ENCODE measurements at regions not wholly inside any gene's neighbourhood (a gene's known extent, or its start where the extent isn't known, plus 50 kb on each side); places are given as distances from the start of the nearest gene placed in this dataset.

DNA sequence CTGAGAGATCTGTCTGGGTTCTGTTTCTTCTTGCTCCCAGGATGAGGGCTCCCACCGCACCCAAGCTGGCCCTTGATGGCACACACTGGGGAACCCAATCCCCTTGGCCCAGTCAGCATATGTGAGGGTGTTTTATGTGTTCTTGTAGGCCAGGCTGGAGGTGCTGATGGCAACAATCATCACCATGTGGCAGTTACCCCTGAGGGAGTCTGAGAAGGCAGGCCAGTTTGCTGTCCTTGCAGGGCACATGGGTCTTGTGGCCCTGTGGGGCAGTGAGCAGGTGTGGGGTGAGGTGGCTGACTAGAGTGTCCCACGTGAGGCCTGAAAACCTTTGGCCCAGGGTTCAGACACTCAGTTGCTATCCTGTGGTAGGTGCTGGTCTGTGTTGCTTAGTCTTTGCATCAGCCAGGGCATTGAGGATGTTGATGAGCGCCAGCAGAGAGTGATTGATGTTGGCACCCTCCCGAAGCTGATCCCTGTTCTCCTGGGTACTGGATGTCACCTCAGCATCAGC, 2183.0 kb downstream of the TP53TG3F start:
- Mint-ChIP-seq H3K27ac (no peak overlapping the region), H3K4me1 (no peaks in the 10 kb centered on the region), H3K9me3 (peaks cover 17% of the 10 kb centered on the region), H3K36me3 (no peaks in the 10 kb centered on the region), H3K4me3 (no peak overlapping the region), H3K27me3 (no peaks in the 10 kb centered on the region)
- ATAC-seq (ENCODE audit: low read depth) = no peak
- DNase-seq = no peak
- POLR2A ChIA-PET = no interaction called here

DNA sequence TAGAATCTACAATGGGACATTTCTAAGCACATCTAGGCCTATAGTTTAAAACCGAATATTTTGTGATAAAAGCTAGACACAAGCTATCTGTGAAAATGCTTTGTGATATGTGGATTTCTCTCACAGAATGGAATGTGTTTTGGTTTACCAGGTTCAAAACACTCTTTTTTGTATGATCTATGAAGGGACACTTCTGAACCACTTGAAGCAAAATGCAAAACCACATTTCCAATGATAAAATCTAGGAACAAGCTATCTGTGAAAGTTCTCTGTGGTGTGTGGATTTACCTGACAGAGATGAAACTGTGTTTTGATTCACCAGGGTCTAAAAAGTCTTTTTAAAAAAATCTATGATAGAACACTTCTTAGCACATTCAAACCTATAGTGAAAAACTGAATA, 2192.4 kb downstream of the TP53TG3F start:
- H3K27ac Mint-ChIP-seq = no peak overlapping the region
- H3K4me1 Mint-ChIP-seq = no peaks in the 10 kb centered on the region
- H3K9me3 Mint-ChIP-seq = no peaks in the 10 kb centered on the region
- ATAC-seq (ENCODE audit: low read depth) (no peak), DNase-seq (no peak)
- no peaks in the 10 kb centered on the region for H3K36me3 Mint-ChIP-seq
- no peak overlapping the region for H3K4me3 Mint-ChIP-seq
- no peaks in the 10 kb centered on the region for H3K27me3 Mint-ChIP-seq
- POLR2A ChIA-PET = no interaction called here

DNA sequence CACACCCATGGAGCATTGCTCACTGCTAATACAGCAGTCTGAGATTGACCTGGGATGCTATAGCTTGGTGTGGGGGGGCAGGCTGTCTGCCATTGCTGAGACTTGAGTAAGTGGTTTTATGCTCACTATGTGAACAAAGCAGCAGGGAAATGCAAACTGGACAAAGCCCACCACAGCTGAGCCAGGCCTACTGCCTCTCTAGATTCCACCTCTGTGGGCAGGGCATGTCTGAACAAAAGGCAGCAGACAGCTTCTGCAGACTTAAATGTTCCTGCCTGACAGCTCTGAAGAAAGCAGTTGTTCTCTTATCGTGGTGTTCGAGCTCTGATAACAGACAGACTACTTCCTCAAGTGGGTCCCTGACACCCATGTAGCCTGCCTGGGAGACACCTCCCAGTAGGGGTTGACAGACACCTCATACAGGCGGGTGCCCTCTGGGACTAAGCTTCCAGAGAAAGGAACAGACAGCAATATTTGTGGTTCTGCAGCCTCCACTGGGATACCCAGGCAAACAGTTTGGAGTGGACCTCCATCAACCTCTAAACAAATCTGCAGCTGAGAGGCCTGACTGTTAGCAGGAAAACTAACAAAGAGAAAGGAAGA, 2204.8 kb downstream of the TP53TG3F start:
- Mint-ChIP-seq H3K4me3 (no peak overlapping the region), H3K4me1 (no peaks in the 10 kb centered on the region), H3K27ac (no peak overlapping the region), H3K9me3 (peaks cover 15% of the 10 kb centered on the region), H3K27me3 (no peaks in the 10 kb centered on the region), H3K36me3 (no peaks in the 10 kb centered on the region)
- DNase-seq = no peak
- no peak for ATAC-seq (ENCODE audit: low read depth)
- POLR2A ChIA-PET = no interaction called here

GRCh38 chr16:35685085-35685484, 2225.7 kb downstream of the TP53TG3F start:
- no peaks in the 10 kb centered on the region for H3K4me1 Mint-ChIP-seq
- DNase-seq = no peak
- H3K27ac Mint-ChIP-seq = no peak overlapping the region
- no peak for ATAC-seq (ENCODE audit: low read depth)
- H3K27me3 Mint-ChIP-seq = no peaks in the 10 kb centered on the region
- POLR2A ChIA-PET = no interaction called here
- H3K4me3 Mint-ChIP-seq = no peak overlapping the region
- H3K36me3 Mint-ChIP-seq = no peaks in the 10 kb centered on the region
- H3K9me3 Mint-ChIP-seq = peaks cover 18% of the 10 kb centered on the region

- H3K27ac Mint-ChIP-seq = no peak overlapping the region
- peaks cover 24% of the 10 kb centered on the region for H3K9me3 Mint-ChIP-seq
- no peaks in the 10 kb centered on the region for H3K4me1 Mint-ChIP-seq
- DNase-seq (no peak), ATAC-seq (ENCODE audit: low read depth) (no peak)
- POLR2A ChIA-PET = no interaction called here
- no peaks in the 10 kb centered on the region for H3K27me3 Mint-ChIP-seq
- H3K36me3 Mint-ChIP-seq = no peaks in the 10 kb centered on the region
- H3K4me3 Mint-ChIP-seq = no peak overlapping the region
Measured at GRCh38 chr16:35686595-35686994, 2227.2 kb downstream of the TP53TG3F start.

GRCh38 chr16:35687071-35687470, 2227.7 kb downstream of the TP53TG3F start:
- Mint-ChIP-seq H3K36me3 (no peaks in the 10 kb centered on the region), H3K4me3 (no peak overlapping the region), H3K9me3 (peaks cover 25% of the 10 kb centered on the region), H3K27me3 (no peaks in the 10 kb centered on the region), H3K27ac (no peak overlapping the region), H3K4me1 (no peaks in the 10 kb centered on the region)
- no peak for ATAC-seq (ENCODE audit: low read depth)
- no peak for DNase-seq
- POLR2A ChIA-PET = no interaction called here

DNA sequence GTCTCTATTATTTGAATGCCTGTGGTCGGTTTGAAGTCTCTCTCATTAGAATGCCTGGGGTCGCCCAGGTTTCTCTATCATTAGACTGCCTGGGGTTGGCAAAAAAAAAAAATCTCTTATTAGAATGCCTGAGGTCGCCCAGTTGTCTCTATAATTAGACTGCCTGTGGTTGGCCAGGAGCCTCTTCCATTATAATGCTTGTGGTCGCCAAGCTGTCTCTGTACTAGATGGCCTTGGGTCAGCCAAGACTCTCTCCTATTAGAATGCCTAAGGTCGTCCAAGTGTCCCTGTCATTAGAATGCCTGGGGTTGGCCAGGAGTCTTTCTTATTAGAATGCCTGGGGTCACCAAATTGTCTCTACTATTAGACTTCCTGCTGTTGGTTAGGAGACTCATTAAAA, 2228.4 kb downstream of the TP53TG3F start:
- Mint-ChIP-seq H3K4me1 (no peaks in the 10 kb centered on the region), H3K4me3 (no peak overlapping the region), H3K36me3 (no peaks in the 10 kb centered on the region), H3K9me3 (peaks cover 31% of the 10 kb centered on the region), H3K27me3 (no peaks in the 10 kb centered on the region), H3K27ac (no peak overlapping the region)
- DNase-seq = no peak
- POLR2A ChIA-PET = no interaction called here
- no peak for ATAC-seq (ENCODE audit: low read depth)

- no peak overlapping the region for H3K4me3 Mint-ChIP-seq
- DNase-seq = no peak
- POLR2A ChIA-PET = no interaction called here
- H3K27me3 Mint-ChIP-seq = no peaks in the 10 kb centered on the region
- no peak for ATAC-seq (ENCODE audit: low read depth)
- H3K27ac Mint-ChIP-seq = no peak overlapping the region
- H3K4me1 Mint-ChIP-seq = no peaks in the 10 kb centered on the region
- H3K36me3 Mint-ChIP-seq = no peaks in the 10 kb centered on the region
- H3K9me3 Mint-ChIP-seq = peaks cover 32% of the 10 kb centered on the region
Measured at GRCh38 chr16:35689764-35690163, 2230.4 kb downstream of the TP53TG3F start.

GRCh38 chr16:35690413-35690812, 2231.0 kb downstream of the TP53TG3F start:
- no peak for DNase-seq
- H3K36me3 Mint-ChIP-seq = no peaks in the 10 kb centered on the region
- POLR2A ChIA-PET = no interaction called here
- H3K27ac Mint-ChIP-seq = no peak overlapping the region
- H3K4me3 Mint-ChIP-seq = no peak overlapping the region
- ATAC-seq (ENCODE audit: low read depth) = no peak
- H3K27me3 Mint-ChIP-seq = no peaks in the 10 kb centered on the region
- no peaks in the 10 kb centered on the region for H3K4me1 Mint-ChIP-seq
- H3K9me3 Mint-ChIP-seq = peaks cover 33% of the 10 kb centered on the region

- no peaks in the 10 kb centered on the region for H3K4me1 Mint-ChIP-seq
- no peak for ATAC-seq (ENCODE audit: low read depth)
- no peak overlapping the region for H3K4me3 Mint-ChIP-seq
- no peak overlapping the region for H3K27ac Mint-ChIP-seq
- H3K27me3 Mint-ChIP-seq = no peaks in the 10 kb centered on the region
- no peak for DNase-seq
- peaks cover 33% of the 10 kb centered on the region for H3K9me3 Mint-ChIP-seq
- POLR2A ChIA-PET = no interaction called here
- no peaks in the 10 kb centered on the region for H3K36me3 Mint-ChIP-seq
Measured at GRCh38 chr16:35691057-35691456, 2231.6 kb downstream of the TP53TG3F start.

DNA sequence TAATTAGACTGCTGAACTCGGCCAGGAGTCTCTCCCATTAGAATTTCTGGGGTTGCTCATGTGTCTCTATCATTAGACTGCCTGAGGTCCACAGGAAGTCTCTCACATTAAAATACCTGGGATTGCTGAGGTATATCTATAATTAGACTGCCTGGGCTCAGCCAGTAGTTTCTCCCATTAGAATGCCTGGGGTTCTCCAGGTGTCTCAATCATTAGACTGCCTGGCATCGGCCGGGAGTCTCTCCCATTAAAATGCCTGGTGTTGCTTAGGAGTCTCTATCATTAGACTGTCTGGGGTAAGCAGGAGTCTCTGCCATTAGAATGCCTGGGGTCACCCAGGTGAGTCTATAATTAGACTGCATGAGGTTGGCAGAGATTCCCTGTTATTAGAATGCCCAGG, 2233.4 kb downstream of the TP53TG3F start:
- H3K27me3 Mint-ChIP-seq = no peaks in the 10 kb centered on the region
- no peak overlapping the region for H3K4me3 Mint-ChIP-seq
- H3K27ac Mint-ChIP-seq = no peak overlapping the region
- POLR2A ChIA-PET = no interaction called here
- ATAC-seq (ENCODE audit: low read depth) (no peak), DNase-seq (no peak)
- H3K4me1 Mint-ChIP-seq = no peaks in the 10 kb centered on the region
- peaks cover 29% of the 10 kb centered on the region for H3K9me3 Mint-ChIP-seq
- H3K36me3 Mint-ChIP-seq = no peaks in the 10 kb centered on the region

DNA sequence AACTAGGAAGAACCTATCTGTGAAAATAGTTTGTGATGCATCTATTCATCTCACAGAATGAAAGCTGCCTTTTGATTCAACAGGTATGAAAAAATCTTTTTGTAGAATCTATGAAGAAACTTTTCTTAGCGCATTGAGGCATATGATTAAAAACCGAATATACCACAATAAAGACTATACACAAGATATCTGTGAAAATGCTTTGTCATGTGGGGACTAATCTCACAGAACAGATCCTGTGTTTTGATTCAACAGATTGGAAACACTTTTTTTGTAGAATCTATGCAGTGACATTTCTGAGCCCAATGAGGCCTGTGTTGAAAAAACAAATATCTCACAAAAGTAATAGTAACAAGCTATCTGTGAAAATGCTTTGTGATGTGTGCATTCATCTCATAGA, 2247.5 kb downstream of the TP53TG3F start:
- Mint-ChIP-seq H3K9me3 (peaks cover 14% of the 10 kb centered on the region), H3K27ac (no peak overlapping the region), H3K4me3 (no peak overlapping the region), H3K4me1 (no peaks in the 10 kb centered on the region), H3K27me3 (no peaks in the 10 kb centered on the region), H3K36me3 (no peaks in the 10 kb centered on the region)
- ATAC-seq (ENCODE audit: low read depth) = no peak
- no peak for DNase-seq
- POLR2A ChIA-PET = no interaction called here

GRCh38 chr16:35711435-35711834, 2252.0 kb downstream of the TP53TG3F start:
- POLR2A ChIA-PET = no interaction called here
- H3K36me3 Mint-ChIP-seq = no peaks in the 10 kb centered on the region

DNA sequence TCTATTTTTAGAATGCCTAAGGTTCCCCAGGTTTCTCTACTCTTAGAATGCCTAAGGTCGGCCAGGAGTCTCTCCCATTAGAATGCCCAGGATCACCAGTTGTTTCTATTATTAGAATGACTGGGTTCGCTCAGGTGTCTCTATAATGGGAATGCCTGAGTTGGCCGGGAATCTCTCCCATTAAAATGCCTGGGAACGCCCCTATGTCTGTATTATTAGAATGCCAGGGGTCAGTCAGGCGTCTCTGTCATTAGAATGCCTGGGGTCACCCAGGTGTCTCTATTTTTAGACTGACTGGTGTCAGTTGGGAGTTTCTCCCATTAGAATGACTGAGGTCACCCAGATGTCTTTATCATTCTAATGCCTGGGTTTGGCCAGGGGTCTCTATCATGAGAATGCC, 2252.5 kb downstream of the TP53TG3F start:
- POLR2A ChIA-PET = no interaction called here
- no peak for DNase-seq
- Mint-ChIP-seq H3K27me3 (no peaks in the 10 kb centered on the region), H3K4me3 (no peak overlapping the region), H3K27ac (no peak overlapping the region), H3K36me3 (no peaks in the 10 kb centered on the region), H3K9me3 (peaks cover 17% of the 10 kb centered on the region), H3K4me1 (no peaks in the 10 kb centered on the region)
- ATAC-seq (ENCODE audit: low read depth) = no peak

More at GRCh38 chr16:35711435-35711834, 2252.0 kb downstream of the TP53TG3F start:
- H3K27me3 Mint-ChIP-seq = no peaks in the 10 kb centered on the region
- peaks cover 17% of the 10 kb centered on the region for H3K9me3 Mint-ChIP-seq
- no peak overlapping the region for H3K4me3 Mint-ChIP-seq
- DNase-seq = no peak
- H3K27ac Mint-ChIP-seq = no peak overlapping the region
- no peak for ATAC-seq (ENCODE audit: low read depth)
- no peaks in the 10 kb centered on the region for H3K4me1 Mint-ChIP-seq

All from activated naive CD8-positive, alpha-beta T cell treated with anti-CD3 and anti-CD28 coated beads, Interleukin-2, amount 10 ng/mL, durations not matched to agents 7 days and 5 days (primary cell).